ENCODE measurements at regions not wholly inside any gene's neighbourhood (a gene's known extent, or its start where the extent isn't known, plus 50 kb on each side); places are given as distances from the start of the nearest gene placed in this dataset.

DNA sequence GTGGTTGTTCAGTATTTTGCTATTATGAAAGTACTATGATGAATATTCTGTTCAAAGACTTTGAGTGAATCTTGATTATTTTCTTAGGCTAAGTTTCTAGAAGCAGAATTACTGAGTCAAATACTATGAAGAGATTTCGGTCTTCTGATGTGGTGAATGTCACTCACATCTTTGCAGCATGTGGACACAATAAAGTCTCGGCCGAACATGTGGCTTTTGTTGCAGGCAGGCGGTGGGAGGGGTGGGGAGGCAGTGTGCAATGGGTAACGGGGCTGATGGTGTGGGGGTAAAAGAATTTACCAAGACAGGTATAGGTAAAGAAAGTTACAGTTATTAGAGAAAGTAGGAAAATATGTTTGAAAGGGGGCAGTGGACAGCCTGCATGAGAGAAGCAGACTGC, 156.4 kb upstream of the DTNBP1 start:
- Histone ChIP-seq H3K36me3 (ENCODE audit: insufficient read depth, low read length) (no peaks in the 10 kb centered on the region), H3K79me2 (ENCODE audit: insufficient read depth, low read depth, low read length) (no peaks in the 10 kb centered on the region), H3K9me2 (ENCODE audit: insufficient read depth, low read length) (no peaks in the 10 kb centered on the region), H3K4me2 (ENCODE audit: low read length) (no peak overlapping the region), H3K9me3 (ENCODE audit: low read length) (no peaks in the 10 kb centered on the region), H3K27ac (ENCODE audit: low read depth, low read length, poor library complexity, severe bottlenecking) (no peak overlapping the region), H4K20me1 (ENCODE audit: insufficient read depth, low read length) (no peaks in the 10 kb centered on the region), H2AFZ (ENCODE audit: low read length) (no peak overlapping the region), H3K4me3 (ENCODE audit: low read depth, low read length, poor library complexity, severe bottlenecking) (no peak overlapping the region), H3K4me1 (ENCODE audit: insufficient read depth, low read length, poor library complexity, severe bottlenecking) (no peaks in the 10 kb centered on the region)
- intact Hi-C loops (cut with micrococcal nuclease; ENCODE audit: unreplicated experiment), result no loop called here
- no peak for TF ChIP-seq EZH2phosphoT487 (IDR thresholded peaks at IDR 0.05; ENCODE audit: borderline replicate concordance, low read depth, low read length)
- TF ChIP-seq, protein P1, sequence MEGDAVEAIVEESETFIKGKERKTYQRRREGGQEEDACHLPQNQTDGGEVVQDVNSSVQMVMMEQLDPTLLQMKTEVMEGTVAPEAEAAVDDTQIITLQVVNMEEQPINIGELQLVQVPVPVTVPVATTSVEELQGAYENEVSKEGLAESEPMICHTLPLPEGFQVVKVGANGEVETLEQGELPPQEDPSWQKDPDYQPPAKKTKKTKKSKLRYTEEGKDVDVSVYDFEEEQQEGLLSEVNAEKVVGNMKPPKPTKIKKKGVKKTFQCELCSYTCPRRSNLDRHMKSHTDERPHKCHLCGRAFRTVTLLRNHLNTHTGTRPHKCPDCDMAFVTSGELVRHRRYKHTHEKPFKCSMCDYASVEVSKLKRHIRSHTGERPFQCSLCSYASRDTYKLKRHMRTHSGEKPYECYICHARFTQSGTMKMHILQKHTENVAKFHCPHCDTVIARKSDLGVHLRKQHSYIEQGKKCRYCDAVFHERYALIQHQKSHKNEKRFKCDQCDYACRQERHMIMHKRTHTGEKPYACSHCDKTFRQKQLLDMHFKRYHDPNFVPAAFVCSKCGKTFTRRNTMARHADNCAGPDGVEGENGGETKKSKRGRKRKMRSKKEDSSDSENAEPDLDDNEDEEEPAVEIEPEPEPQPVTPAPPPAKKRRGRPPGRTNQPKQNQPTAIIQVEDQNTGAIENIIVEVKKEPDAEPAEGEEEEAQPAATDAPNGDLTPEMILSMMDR (conservative IDR thresholded peaks at IDR 0.05; ENCODE audit: low read length), result no peak
- CTCF ChIA-PET (ENCODE audit: unreplicated experiment), result no interaction called here
- POLR2A ChIA-PET, result no interaction called here
- no TSS peak for BruUV-seq (replicated peaks)
- no peak for DNase-seq (ENCODE audit: low spot score)

DNA sequence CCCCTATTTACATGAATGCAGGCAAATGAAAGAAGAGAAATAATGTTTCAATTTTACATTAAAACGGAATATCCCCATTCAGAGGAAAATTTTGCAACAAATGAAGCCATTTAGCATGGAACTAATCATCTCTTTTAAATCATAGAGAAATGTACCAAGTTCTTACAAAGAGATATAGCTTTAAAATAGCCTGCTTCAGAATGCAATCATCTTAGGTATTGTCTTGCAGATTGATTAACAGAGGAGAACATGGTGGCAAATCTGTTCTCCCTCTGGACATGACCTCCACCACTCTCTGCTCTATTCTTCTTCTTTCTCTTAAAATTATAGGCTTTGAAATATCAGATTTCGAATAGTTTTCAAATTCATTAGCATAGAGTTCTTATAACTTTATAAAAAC, 155.7 kb upstream of the DTNBP1 start:
- no peak for DNase-seq (ENCODE audit: low spot score)
- H3K4me2 ChIP-seq (ENCODE audit: low read length), result no peak overlapping the region
- H2AFZ ChIP-seq (ENCODE audit: low read length), result no peak overlapping the region
- H3K4me3 ChIP-seq (ENCODE audit: low read depth, low read length, poor library complexity, severe bottlenecking), result no peak overlapping the region
- H3K36me3 ChIP-seq (ENCODE audit: insufficient read depth, low read length), result no peaks in the 10 kb centered on the region
- POLR2A ChIA-PET, result interaction anchor here (0.6 kb wide), 1 partner anchor 182 kb away, joined by 3 read pairs; no protein-coding TSS in a partner anchor
- CTCF ChIA-PET (ENCODE audit: unreplicated experiment), result no interaction called here
- no peaks in the 10 kb centered on the region for H4K20me1 ChIP-seq (ENCODE audit: insufficient read depth, low read length)
- no peaks in the 10 kb centered on the region for H3K4me1 ChIP-seq (ENCODE audit: insufficient read depth, low read length, poor library complexity, severe bottlenecking)
- no peaks in the 10 kb centered on the region for H3K9me2 ChIP-seq (ENCODE audit: insufficient read depth, low read length)
- no peak for TF ChIP-seq EZH2phosphoT487 (IDR thresholded peaks at IDR 0.05; ENCODE audit: borderline replicate concordance, low read depth, low read length)
- TF ChIP-seq, protein P1 (conservative IDR thresholded peaks at IDR 0.05; ENCODE audit: low read length), result no peak
- no peak overlapping the region for H3K27ac ChIP-seq (ENCODE audit: low read depth, low read length, poor library complexity, severe bottlenecking)
- H3K9me3 ChIP-seq (ENCODE audit: low read length), result no peaks in the 10 kb centered on the region
- no peaks in the 10 kb centered on the region for H3K79me2 ChIP-seq (ENCODE audit: insufficient read depth, low read depth, low read length)
- intact Hi-C loops (cut with micrococcal nuclease; ENCODE audit: unreplicated experiment), result no loop called here
- no TSS peak for BruUV-seq (replicated peaks)

DNA sequence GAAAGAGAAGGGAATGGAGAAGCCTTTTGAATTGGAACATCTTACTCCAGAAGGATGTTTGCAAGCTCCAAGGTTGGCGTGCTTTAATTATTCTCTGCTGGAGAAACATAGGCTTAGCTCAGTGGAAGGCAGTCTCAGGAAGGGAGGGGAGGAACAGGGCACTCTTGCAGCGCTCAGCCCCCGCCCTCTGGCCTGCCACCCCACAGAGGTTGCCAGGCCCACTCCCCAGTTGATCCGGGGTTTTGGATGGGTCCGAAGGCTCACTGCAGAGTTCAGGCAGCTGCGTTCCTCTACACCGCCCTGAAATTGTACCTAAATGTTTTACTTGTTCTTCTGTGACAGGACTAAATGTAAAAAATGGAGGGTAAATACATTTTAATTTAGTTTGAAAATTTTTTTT, 155.2 kb upstream of the DTNBP1 start:
- no peak for DNase-seq (ENCODE audit: low spot score)
- Histone ChIP-seq H3K9me3 (ENCODE audit: low read length) (no peaks in the 10 kb centered on the region), H3K4me1 (ENCODE audit: insufficient read depth, low read length, poor library complexity, severe bottlenecking) (no peaks in the 10 kb centered on the region), H3K4me3 (ENCODE audit: low read depth, low read length, poor library complexity, severe bottlenecking) (no peak overlapping the region), H3K9me2 (ENCODE audit: insufficient read depth, low read length) (no peaks in the 10 kb centered on the region), H2AFZ (ENCODE audit: low read length) (no peak overlapping the region), H3K36me3 (ENCODE audit: insufficient read depth, low read length) (no peaks in the 10 kb centered on the region), H4K20me1 (ENCODE audit: insufficient read depth, low read length) (no peaks in the 10 kb centered on the region), H3K4me2 (ENCODE audit: low read length) (no peak overlapping the region), H3K79me2 (ENCODE audit: insufficient read depth, low read depth, low read length) (no peaks in the 10 kb centered on the region), H3K27ac (ENCODE audit: low read depth, low read length, poor library complexity, severe bottlenecking) (no peak overlapping the region)
- ChIA-PET CTCF (ENCODE audit: unreplicated experiment) (no interaction called here), POLR2A (no interaction called here)
- TF ChIP-seq, protein P1 (conservative IDR thresholded peaks at IDR 0.05; ENCODE audit: low read length), result no peak
- TF ChIP-seq EZH2phosphoT487 (IDR thresholded peaks at IDR 0.05; ENCODE audit: borderline replicate concordance, low read depth, low read length), result no peak
- intact Hi-C loops (cut with micrococcal nuclease; ENCODE audit: unreplicated experiment), result no loop called here
- BruUV-seq (replicated peaks), result no TSS peak

Measured in OCI-LY7 (cell line).